ENCODE measurements at regions not wholly inside any gene's neighbourhood (a gene's known extent, or its start where the extent isn't known, plus 50 kb on each side); places are given as distances from the start of the nearest gene placed in this dataset.
A peak's percentile ranks its signal among the peaks of the same experiment; 100 is the strongest.

- WGBS, 2 donors (ENCODE audit: low coverage in 1 of 2): 86 to 94% methylated on average over 4 of the region's 4 CpGs
- TF ChIP-seq POLR2AphosphoS5 (IDR thresholded peaks at IDR 0.05) (no peak), EP300 (IDR thresholded peaks at IDR 0.05) (no peak), POLR2A (IDR thresholded peaks at IDR 0.05) (no peak), CTCF (IDR thresholded peaks at IDR 0.05) (no peak)
- no peaks in the 10 kb centered on the region for H3K9me3 ChIP-seq
- H3K4me3 ChIP-seq: no peak overlapping the region
- H3K27me3 ChIP-seq: peaks cover 10% of the 10 kb centered on the region
- H3K4me1 ChIP-seq: no peaks in the 10 kb centered on the region
- no peak overlapping the region for H3K27ac ChIP-seq
- ATAC-seq: no peak
- H3K36me3 ChIP-seq: no peaks in the 10 kb centered on the region
Measured at GRCh38 chr14:65815127-65815526, 402.6 kb downstream of the FUT8 start.

GRCh38 chr14:65817011-65817410 is 404.5 kb downstream of the FUT8 start:
- Histone ChIP-seq H3K4me3 (no peak overlapping the region), H3K27me3 (peaks cover 16% of the 10 kb centered on the region), H3K9me3 (no peaks in the 10 kb centered on the region), H3K36me3 (no peaks in the 10 kb centered on the region), H3K27ac (no peak overlapping the region), H3K4me1 (no peaks in the 10 kb centered on the region)
- WGBS, 2 donors (ENCODE audit: low coverage in 1 of 2): 67 to 88% methylated on average over 1 of the region's 1 CpG
- ATAC-seq: no peak
- TF ChIP-seq EP300 (IDR thresholded peaks at IDR 0.05) (no peak), POLR2A (IDR thresholded peaks at IDR 0.05) (no peak), CTCF (IDR thresholded peaks at IDR 0.05) (no peak), POLR2AphosphoS5 (IDR thresholded peaks at IDR 0.05) (no peak)

DNA sequence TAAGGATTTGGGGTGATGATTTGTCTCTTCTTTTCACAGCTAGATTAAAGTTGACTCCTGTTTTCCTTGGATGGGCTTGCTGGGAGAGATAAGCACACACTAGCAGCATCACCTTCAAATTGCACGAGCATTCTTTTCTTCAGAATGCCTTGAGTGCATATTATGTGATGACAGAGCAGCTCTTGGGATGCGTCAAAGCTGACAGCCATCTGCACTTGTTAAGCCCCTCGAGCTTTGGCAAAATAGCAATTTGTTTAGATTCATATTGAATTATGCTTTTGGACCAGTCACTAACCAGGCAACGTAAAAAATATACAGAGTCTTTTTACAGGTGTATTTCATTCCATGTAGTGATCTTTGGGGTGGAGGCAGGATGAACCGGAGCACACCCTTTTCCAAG is 407.0 kb downstream of the FUT8 start:
- H3K36me3 ChIP-seq: no peaks in the 10 kb centered on the region
- peaks cover 15% of the 10 kb centered on the region for H3K27me3 ChIP-seq
- H3K4me1 ChIP-seq: no peaks in the 10 kb centered on the region
- ATAC-seq: no peak
- WGBS, 2 donors (ENCODE audit: low coverage in 1 of 2): 24 to 60% methylated on average over 3 to 5 of the region's 5 CpGs
- TF ChIP-seq POLR2A (IDR thresholded peaks at IDR 0.05) (no peak), EP300 (IDR thresholded peaks at IDR 0.05) (no peak), CTCF (IDR thresholded peaks at IDR 0.05) (no peak), POLR2AphosphoS5 (IDR thresholded peaks at IDR 0.05) (no peak)
- H3K27ac ChIP-seq: no peak overlapping the region
- H3K4me3 ChIP-seq: no peak overlapping the region
- no peaks in the 10 kb centered on the region for H3K9me3 ChIP-seq

DNA sequence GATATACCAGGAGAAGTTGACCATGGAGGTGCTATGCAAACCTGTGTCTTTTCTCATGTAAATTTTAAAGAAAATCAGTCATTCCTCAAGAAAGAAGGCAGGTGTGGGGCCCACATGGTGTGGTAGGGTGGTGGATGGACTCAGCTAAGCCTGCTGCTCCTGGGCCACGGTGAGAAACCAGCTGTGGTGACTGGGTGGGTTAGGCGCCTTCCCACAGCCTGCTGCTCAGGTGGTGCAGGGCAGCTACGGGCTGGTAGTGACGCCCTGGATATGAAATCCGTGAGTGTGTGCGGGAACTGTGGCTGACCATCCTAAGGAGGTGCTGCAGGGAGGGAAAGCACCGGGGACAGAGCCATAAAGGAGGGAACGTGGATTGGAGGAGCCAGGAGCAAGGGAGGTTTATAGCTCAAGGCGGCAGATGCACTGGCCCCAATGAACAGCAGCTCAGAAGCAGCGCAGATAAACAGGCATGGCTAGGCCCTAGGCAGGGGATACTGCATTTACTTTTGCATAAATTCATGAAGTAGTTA is 408.8 kb downstream of the FUT8 start:
- TF ChIP-seq EP300 (IDR thresholded peaks at IDR 0.05) (no peak), POLR2A (IDR thresholded peaks at IDR 0.05) (no peak), CTCF (IDR thresholded peaks at IDR 0.05) (no peak), POLR2AphosphoS5 (IDR thresholded peaks at IDR 0.05) (no peak)
- Histone ChIP-seq H3K36me3 (no peaks in the 10 kb centered on the region), H3K27ac (no peak overlapping the region), H3K4me1 (no peaks in the 10 kb centered on the region), H3K27me3 (peaks cover 15% of the 10 kb centered on the region), H3K9me3 (no peaks in the 10 kb centered on the region), H3K4me3 (no peak overlapping the region)
- ATAC-seq: no peak
- WGBS, 2 donors (ENCODE audit: low coverage in 1 of 2): 83 to 89% methylated on average over 1 to 7 of the region's 10 CpGs

GRCh38 chr14:65824285-65824977 is 411.9 kb downstream of the FUT8 start:
- Histone ChIP-seq H3K4me3 (no peak overlapping the region), H3K27me3 (peaks cover 29% of the 10 kb centered on the region), H3K9me3 (no peaks in the 10 kb centered on the region), H3K36me3 (no peaks in the 10 kb centered on the region), H3K4me1 (no peaks in the 10 kb centered on the region), H3K27ac (no peak overlapping the region)
- WGBS, 2 donors (ENCODE audit: low coverage in 1 of 2): 26 to 33% methylated on average over 4 of the region's 4 CpGs
- TF ChIP-seq CTCF (IDR thresholded peaks at IDR 0.05) (peak; percentile 83 to 91 (median 88)), EP300 (IDR thresholded peaks at IDR 0.05) (no peak)
- peak; percentile 77 for ATAC-seq
